ENCODE measurements at regions not wholly inside any gene's neighbourhood (a gene's known extent, or its start where the extent isn't known, plus 50 kb on each side); places are given as distances from the start of the nearest gene placed in this dataset.

GRCh38 chr16:86881118-86881510 is 302.8 kb downstream of the FOXL1 start:
- Histone ChIP-seq H3K27me3 (ENCODE audit: control insufficient read depth in 5 of 5, insufficient read depth in 4 of 5, low read length in 5 of 5) (peaks cover 41 to 61% (median 49%) of the 10 kb centered on the region in 5 donors), H3K4me1 (ENCODE audit: control insufficient read depth in 5 of 5, insufficient read depth in 5 of 5, low read length in 5 of 5) (peaks cover 0 to 2% (median 0%) of the 10 kb centered on the region in 5 donors), H3K36me3 (ENCODE audit: control insufficient read depth in 5 of 5, insufficient read depth in 5 of 5, low read length in 5 of 5) (no peaks in the 10 kb centered on the region), H3K27ac (ENCODE audit: low read depth, low read length) (no peak overlapping the region), H3K9me3 (ENCODE audit: control insufficient read depth in 5 of 5, low read length in 5 of 5) (no peaks in the 10 kb centered on the region), H3K4me3 (ENCODE audit: low read depth in 1 of 5, low read length in 5 of 5) (no peak overlapping the region), H3K9ac (ENCODE audit: low read length in 5 of 5) (no peak overlapping the region)

- H3K27ac ChIP-seq (ENCODE audit: low read depth, low read length), result no peak overlapping the region
- H3K4me3 ChIP-seq (ENCODE audit: low read depth in 1 of 5, low read length in 5 of 5), result no peak overlapping the region
- peaks cover 41 to 61% (median 47%) of the 10 kb centered on the region in 5 donors for H3K27me3 ChIP-seq (ENCODE audit: control insufficient read depth in 5 of 5, insufficient read depth in 4 of 5, low read length in 5 of 5)
- H3K36me3 ChIP-seq (ENCODE audit: control insufficient read depth in 5 of 5, insufficient read depth in 5 of 5, low read length in 5 of 5), result no peaks in the 10 kb centered on the region
- H3K4me1 ChIP-seq (ENCODE audit: control insufficient read depth in 5 of 5, insufficient read depth in 5 of 5, low read length in 5 of 5), result peaks cover 0 to 2% (median 0%) of the 10 kb centered on the region in 5 donors
- H3K9ac ChIP-seq (ENCODE audit: low read length in 5 of 5), result no peak overlapping the region
- no peaks in the 10 kb centered on the region for H3K9me3 ChIP-seq (ENCODE audit: control insufficient read depth in 5 of 5, low read length in 5 of 5)
Measured at GRCh38 chr16:86881861-86882273, 303.5 kb downstream of the FOXL1 start.

- H3K9me3 ChIP-seq (ENCODE audit: control insufficient read depth in 5 of 5, low read length in 5 of 5), result peaks cover 0 to 4% (median 0%) of the 10 kb centered on the region in 5 donors
- peaks cover 0 to 2% (median 0%) of the 10 kb centered on the region in 5 donors for H3K4me1 ChIP-seq (ENCODE audit: control insufficient read depth in 5 of 5, insufficient read depth in 5 of 5, low read length in 5 of 5)
- H3K27ac ChIP-seq (ENCODE audit: low read depth, low read length), result no peak overlapping the region
- no peak overlapping the region for H3K4me3 ChIP-seq (ENCODE audit: low read depth in 1 of 5, low read length in 5 of 5)
- H3K9ac ChIP-seq (ENCODE audit: low read length in 5 of 5), result no peak overlapping the region
- H3K36me3 ChIP-seq (ENCODE audit: control insufficient read depth in 5 of 5, insufficient read depth in 5 of 5, low read length in 5 of 5), result no peaks in the 10 kb centered on the region
- peaks cover 41 to 57% (median 50%) of the 10 kb centered on the region in 5 donors for H3K27me3 ChIP-seq (ENCODE audit: control insufficient read depth in 5 of 5, insufficient read depth in 4 of 5, low read length in 5 of 5)
Measured at GRCh38 chr16:86882586-86883280, 304.4 kb downstream of the FOXL1 start.

- Histone ChIP-seq H3K27ac (ENCODE audit: low read depth, low read length) (no peak overlapping the region), H3K9ac (ENCODE audit: low read length in 5 of 5) (no peak overlapping the region), H3K36me3 (ENCODE audit: control insufficient read depth in 5 of 5, insufficient read depth in 5 of 5, low read length in 5 of 5) (no peaks in the 10 kb centered on the region), H3K9me3 (ENCODE audit: control insufficient read depth in 5 of 5, low read length in 5 of 5) (peaks cover 0 to 4% (median 0%) of the 10 kb centered on the region in 5 donors), H3K27me3 (ENCODE audit: control insufficient read depth in 5 of 5, insufficient read depth in 4 of 5, low read length in 5 of 5) (peaks cover 31 to 46% (median 40%) of the 10 kb centered on the region in 5 donors), H3K4me1 (ENCODE audit: control insufficient read depth in 5 of 5, insufficient read depth in 5 of 5, low read length in 5 of 5) (peaks cover 0 to 2% (median 0%) of the 10 kb centered on the region in 5 donors), H3K4me3 (ENCODE audit: low read depth in 1 of 5, low read length in 5 of 5) (no peak overlapping the region)
Measured at GRCh38 chr16:86883583-86884389, 305.4 kb downstream of the FOXL1 start.

- peaks cover 26 to 41% (median 34%) of the 10 kb centered on the region in 5 donors for H3K27me3 ChIP-seq (ENCODE audit: control insufficient read depth in 5 of 5, insufficient read depth in 4 of 5, low read length in 5 of 5)
- H3K36me3 ChIP-seq (ENCODE audit: control insufficient read depth in 5 of 5, insufficient read depth in 5 of 5, low read length in 5 of 5), result no peaks in the 10 kb centered on the region
- H3K9me3 ChIP-seq (ENCODE audit: control insufficient read depth in 5 of 5, low read length in 5 of 5), result peaks cover 0 to 4% (median 0%) of the 10 kb centered on the region in 5 donors
- H3K9ac ChIP-seq (ENCODE audit: low read length in 5 of 5), result no peak overlapping the region
- H3K4me1 ChIP-seq (ENCODE audit: control insufficient read depth in 5 of 5, insufficient read depth in 5 of 5, low read length in 5 of 5), result peaks cover 0 to 2% (median 0%) of the 10 kb centered on the region in 5 donors
- H3K4me3 ChIP-seq (ENCODE audit: low read depth in 1 of 5, low read length in 5 of 5), result no peak overlapping the region
- no peak overlapping the region for H3K27ac ChIP-seq (ENCODE audit: low read depth, low read length)
Measured at GRCh38 chr16:86884390-86884650, 306.0 kb downstream of the FOXL1 start.

- H3K4me3 ChIP-seq (ENCODE audit: low read depth in 1 of 5, low read length in 5 of 5), result no peak overlapping the region
- H3K4me1 ChIP-seq (ENCODE audit: control insufficient read depth in 5 of 5, insufficient read depth in 5 of 5, low read length in 5 of 5), result peaks cover 0 to 2% (median 0%) of the 10 kb centered on the region in 5 donors
- H3K27me3 ChIP-seq (ENCODE audit: control insufficient read depth in 5 of 5, insufficient read depth in 4 of 5, low read length in 5 of 5), result peaks cover 17 to 33% (median 26%) of the 10 kb centered on the region in 5 donors
- no peak overlapping the region for H3K27ac ChIP-seq (ENCODE audit: low read depth, low read length)
- H3K9ac ChIP-seq (ENCODE audit: low read length in 5 of 5), result no peak overlapping the region
- no peaks in the 10 kb centered on the region for H3K36me3 ChIP-seq (ENCODE audit: control insufficient read depth in 5 of 5, insufficient read depth in 5 of 5, low read length in 5 of 5)
- peaks cover 0 to 4% (median 0%) of the 10 kb centered on the region in 5 donors for H3K9me3 ChIP-seq (ENCODE audit: control insufficient read depth in 5 of 5, low read length in 5 of 5)
Measured at GRCh38 chr16:86885139-86885538, 306.8 kb downstream of the FOXL1 start.

- H3K4me3 ChIP-seq (ENCODE audit: low read depth in 1 of 5, low read length in 5 of 5), result no peak overlapping the region
- H3K9ac ChIP-seq (ENCODE audit: low read length in 5 of 5), result no peak overlapping the region
- H3K36me3 ChIP-seq (ENCODE audit: control insufficient read depth in 5 of 5, insufficient read depth in 5 of 5, low read length in 5 of 5), result no peaks in the 10 kb centered on the region
- peaks cover 4 to 20% (median 13%) of the 10 kb centered on the region in 5 donors for H3K27me3 ChIP-seq (ENCODE audit: control insufficient read depth in 5 of 5, insufficient read depth in 4 of 5, low read length in 5 of 5)
- peaks cover 0 to 4% (median 0%) of the 10 kb centered on the region in 5 donors for H3K9me3 ChIP-seq (ENCODE audit: control insufficient read depth in 5 of 5, low read length in 5 of 5)
- no peak overlapping the region for H3K27ac ChIP-seq (ENCODE audit: low read depth, low read length)
- H3K4me1 ChIP-seq (ENCODE audit: control insufficient read depth in 5 of 5, insufficient read depth in 5 of 5, low read length in 5 of 5), result peaks cover 0 to 12% (median 0%) of the 10 kb centered on the region in 5 donors
Measured at GRCh38 chr16:86886651-86887050, 308.3 kb downstream of the FOXL1 start.

GRCh38 chr16:86887416-86887815 is 309.1 kb downstream of the FOXL1 start:
- peaks cover 0 to 10% (median 0%) of the 10 kb centered on the region in 5 donors for H3K4me1 ChIP-seq (ENCODE audit: control insufficient read depth in 5 of 5, insufficient read depth in 5 of 5, low read length in 5 of 5)

GRCh38 chr16:86888231-86889053 is 310.1 kb downstream of the FOXL1 start:
- Histone ChIP-seq H3K9me3 (ENCODE audit: control insufficient read depth in 5 of 5, low read length in 5 of 5) (peaks cover 0 to 4% (median 0%) of the 10 kb centered on the region in 5 donors), H3K4me3 (ENCODE audit: low read depth in 1 of 5, low read length in 5 of 5) (no peak overlapping the region), H3K36me3 (ENCODE audit: control insufficient read depth in 5 of 5, insufficient read depth in 5 of 5, low read length in 5 of 5) (no peaks in the 10 kb centered on the region), H3K27me3 (ENCODE audit: control insufficient read depth in 5 of 5, insufficient read depth in 4 of 5, low read length in 5 of 5) (peaks cover 4 to 12% (median 7%) of the 10 kb centered on the region in 5 donors), H3K4me1 (ENCODE audit: control insufficient read depth in 5 of 5, insufficient read depth in 5 of 5, low read length in 5 of 5) (peaks cover 0 to 10% (median 0%) of the 10 kb centered on the region in 5 donors), H3K9ac (ENCODE audit: low read length in 5 of 5) (no peak overlapping the region), H3K27ac (ENCODE audit: low read depth, low read length) (no peak overlapping the region)

More at GRCh38 chr16:86887416-86887815, 309.1 kb downstream of the FOXL1 start:
- Histone ChIP-seq H3K9ac (ENCODE audit: low read length in 5 of 5) (no peak overlapping the region), H3K36me3 (ENCODE audit: control insufficient read depth in 5 of 5, insufficient read depth in 5 of 5, low read length in 5 of 5) (no peaks in the 10 kb centered on the region), H3K27me3 (ENCODE audit: control insufficient read depth in 5 of 5, insufficient read depth in 4 of 5, low read length in 5 of 5) (peaks cover 4 to 13% (median 8%) of the 10 kb centered on the region in 5 donors), H3K4me3 (ENCODE audit: low read depth in 1 of 5, low read length in 5 of 5) (no peak overlapping the region), H3K9me3 (ENCODE audit: control insufficient read depth in 5 of 5, low read length in 5 of 5) (peaks cover 0 to 4% (median 0%) of the 10 kb centered on the region in 5 donors), H3K27ac (ENCODE audit: low read depth, low read length) (no peak overlapping the region)
